SK-N-SH treated with all-trans-retinoic acid at 6 μM for 48 hours (cell line): ENCODE measurements at regions not wholly inside any gene's neighbourhood (a gene's known extent, or its start where the extent isn't known, plus 50 kb on each side); places are given as distances from the start of the nearest gene placed in this dataset.

ENCODE experiments used
- PPARA ChIP-seq: fragments of 250-450 bp; sonication (Bioruptor Pico); IDR thresholded peaks from 2 replicates; pipeline ENCODE4 v1.5.0; 2020; ENCODE audit warnings: mild to moderate bottlenecking, borderline replicate concordance
- TSHZ2 ChIP-seq: fragments of 250-450 bp; sonication (Bioruptor Pico); IDR thresholded peaks from 2 replicates; pipeline ENCODE4 v1.5.0; 2020; ENCODE audit warnings: mild to moderate bottlenecking, moderate library complexity
- ZFP30 ChIP-seq: fragments of 450-650 bp; formaldehyde crosslinking; IDR thresholded peaks from 2 replicates; pipeline ENCODE4 v1.5.0; 2022; ENCODE audit warnings: mild to moderate bottlenecking, moderate library complexity

GRCh38 chr4:110753466-110753865, 130.6 kb upstream of the PITX2 start:
- no peak for TF ChIP-seq TSHZ2 (CRISPR knock-in tag)
- TF ChIP-seq PPARA (CRISPR knock-in tag): no peak
- no peak for TF ChIP-seq ZFP30 (CRISPR knock-in tag)
